K562 (cell line): ENCODE measurements at regions not wholly inside any gene's neighbourhood (a gene's known extent, or its start where the extent isn't known, plus 50 kb on each side); places are given as distances from the start of the nearest gene placed in this dataset.

Experiments used
- ATAC-seq: fragments of 200-7000 bp; cut with Tn5 transposase; 3 replicates; pipeline ENCODE4 v1.9.1; 2020; ENCODE audit warnings: moderate library complexity
- BruUV-seq: library from RNA; stranded (reverse); fragments of 400-500 nt; replicated peaks from 2 replicates; lab custom pipeline; 2021; lab: Mats Ljungman, UMichigan
- CTCF ChIA-PET: fragments of 300-600 bp; formaldehyde crosslinking; extraction: SDS; loops from one replicate; lab custom pipeline; 2021; ENCODE audit warnings: low intra/inter-chr PET ratio; lab: Yijun Ruan, JAX
- POLR2A ChIA-PET: fragments of 300-600, 350-650 bp; sonication (Branson Sonifier 250); formaldehyde crosslinking; extraction: SDS; loops from one replicate; lab custom pipeline; 2021; ENCODE audit warnings: antibody characterized with exemption, inconsistent platforms; lab: Yijun Ruan, JAX
- DNase-seq, 4 experiments: peaks; one replicate each; pipeline versions ENCODE4 v3.0.0 to v3.0.0-alpha.2; 2011 to 2018; ENCODE audit warnings: low spot score in 3 of 4, mixed read lengths in 3 of 4; ENCODE audit errors: extremely low read depth in 1 of 4
- FAIRE-seq: peaks from 2 replicates; lab custom pipeline; 2011; peaks lifted over from hg19 to GRCh38; lab: Jason Lieb, UNC
- H2AFZ ChIP-seq: 2 replicates; pipeline ENCODE4 v1.6.0; 2011; ENCODE audit warnings: low read depth, low read length, control low read depth, inconsistent platforms
- H3K27ac ChIP-seq: fragments of 200-600 bp; 3 replicates; pipeline ENCODE4 v1.8.0; 2011; ENCODE audit warnings: low read depth, mild to moderate bottlenecking, control low read depth, inconsistent platforms, low read length, moderate library complexity, mixed read lengths; ENCODE audit errors: extremely low read depth
- H3K27me3 ChIP-seq, 2 experiments: fragments of 300-600 bp in 1 of 2; 2 replicates in 1 of 2; 3 replicates in 1 of 2; pipeline versions ENCODE4 v1.6.0 to v1.8.0; 2011; ENCODE audit warnings: inconsistent platforms in 2 of 2, low read length in 2 of 2, mild to moderate bottlenecking in 1 of 2, mixed read lengths in 1 of 2, moderate library complexity in 1 of 2; ENCODE audit not compliant: control insufficient read depth in 2 of 2, insufficient read depth in 2 of 2
- H3K36me3 ChIP-seq: fragments of 300-600 bp; 3 replicates; pipeline ENCODE4 v1.8.0; 2011; ENCODE audit warnings: mild to moderate bottlenecking, low read length, inconsistent platforms; ENCODE audit not compliant: control insufficient read depth, insufficient read depth
- H3K4me1 ChIP-seq, 2 experiments: fragments of 200-600 bp in 1 of 2; replicated peaks in 1 of 2; 2 replicates in 1 of 2; 3 replicates in 1 of 2; pipeline versions ENCODE4 v1.5.1 to v1.8.0; 2011; ENCODE audit warnings: inconsistent platforms in 2 of 2, low read length in 2 of 2, mild to moderate bottlenecking in 1 of 2, mixed read lengths in 1 of 2, moderate library complexity in 1 of 2; ENCODE audit not compliant: control insufficient read depth in 2 of 2, insufficient read depth in 2 of 2
- H3K4me2 ChIP-seq: 2 replicates; pipeline ENCODE4 v1.6.1; 2011; ENCODE audit warnings: low read length, control low read depth, inconsistent platforms, mixed read lengths; ENCODE audit not compliant: insufficient read depth
- H3K4me3 ChIP-seq: fragments of 200-600 bp; sonication (generic), shearing (Covaris generic); 2 replicates; pipeline ENCODE4 v1.5.1; 2016; ENCODE audit warnings: control low read depth, inconsistent platforms
- H3K79me2 ChIP-seq: fragments of 200-600 bp; 3 replicates; pipeline ENCODE4 v1.8.0; 2011; ENCODE audit warnings: low read length, inconsistent platforms; ENCODE audit not compliant: control insufficient read depth, insufficient read depth
- H3K9ac ChIP-seq, 2 experiments: 2 replicates each; pipeline versions ENCODE4 v1.6.0 to v1.6.1; 2011; ENCODE audit warnings: low read depth in 2 of 2, low read length in 2 of 2, control low read depth in 1 of 2, inconsistent platforms in 1 of 2, mild to moderate bottlenecking in 1 of 2, mixed read lengths in 1 of 2; ENCODE audit not compliant: insufficient read depth in 1 of 2
- H3K9me1 ChIP-seq: one replicate; pipeline ENCODE4 v1.6.0; 2011; ENCODE audit warnings: inconsistent platforms, mild to moderate bottlenecking, low read length, moderate library complexity; ENCODE audit not compliant: control insufficient read depth, insufficient read depth
- H3K9me3 ChIP-seq: replicated peaks from 2 replicates; pipeline ENCODE4 v1.5.1; 2011; ENCODE audit warnings: low read depth, low read length, inconsistent platforms; ENCODE audit not compliant: control insufficient read depth, insufficient read depth
- H4K20me1 ChIP-seq: replicated peaks from 2 replicates; pipeline ENCODE4 v1.6.1; 2011; ENCODE audit warnings: low read length, inconsistent platforms, mixed read lengths; ENCODE audit not compliant: control insufficient read depth, insufficient read depth
- BCL6 ChIP-seq: fragments of 250-450 bp; sonication (Bioruptor Pico); IDR thresholded peaks from 2 replicates; pipeline ENCODE4 v1.4.0; 2020
- CBFA2T3 ChIP-seq: fragments of 450-650 bp; IDR thresholded peaks from 2 replicates; pipeline ENCODE4 v1.6.1; 2017
- CEBPG ChIP-seq, 3 experiments: fragments of 200-800 bp in 1 of 3; sonication (Bioruptor generic) in 1 of 3; sonication (generic) in 1 of 3; formaldehyde crosslinking in 1 of 3; IDR thresholded peaks in 2 of 3; conservative IDR thresholded peaks in 1 of 3; 2 replicates each; pipeline versions ENCODE4 v1.6.1 to v1.8.0; 2016 to 2022; ENCODE audit warnings: missing compliant biosample characterization in 2 of 3, missing genetic modification characterization in 2 of 3, mild to moderate bottlenecking in 1 of 3, missing genetic modification reagents in 1 of 3
- CTCF ChIP-seq, 3 experiments: IDR thresholded peaks in 2 of 3; conservative IDR thresholded peaks in 1 of 3; 2 replicates each; pipeline ENCODE4 v1.5.1; 2011 to 2012; ENCODE audit warnings: low read length in 3 of 3, mild to moderate bottlenecking in 3 of 3, control low read depth in 2 of 3, improper control_type of control experiment in 1 of 3, inconsistent platforms in 1 of 3, low read depth in 1 of 3, mixed read lengths in 1 of 3, moderate library complexity in 1 of 3; ENCODE audit not compliant: insufficient read depth in 2 of 3
- CXXC5 ChIP-seq: fragments of 250-450 bp; sonication (Bioruptor Pico); IDR thresholded peaks from 2 replicates; pipeline ENCODE4 v1.8.0; 2022; ENCODE audit warnings: inconsistent platforms, mild to moderate bottlenecking, moderate library complexity
- ETV5 ChIP-seq: sonication (generic); formaldehyde crosslinking; IDR thresholded peaks from 2 replicates; pipeline ENCODE4 v1.4.0; 2020; ENCODE audit warnings: low read depth, mild to moderate bottlenecking, missing genetic modification reagents
- GMEB1 ChIP-seq: fragments of 250-450 bp; sonication (Bioruptor Pico); IDR thresholded peaks from 2 replicates; pipeline ENCODE4 v1.4.0; 2020; ENCODE audit warnings: mild to moderate bottlenecking
- HMG20B ChIP-seq: fragments of 250-450 bp; sonication (Bioruptor Pico); IDR thresholded peaks from 2 replicates; pipeline ENCODE4 v1.5.0; 2021; ENCODE audit warnings: mild to moderate bottlenecking
- L3MBTL2 ChIP-seq: fragments of 450-650 bp; IDR thresholded peaks from 2 replicates; pipeline ENCODE4 v1.6.1; 2016; ENCODE audit warnings: mild to moderate bottlenecking, moderate library complexity
- MTF1 ChIP-seq: fragments of 250-450 bp; sonication (Bioruptor Pico); IDR thresholded peaks from 2 replicates; pipeline ENCODE4 v1.9.0; 2021; ENCODE audit warnings: moderate library complexity, mild to moderate bottlenecking, inconsistent platforms, borderline replicate concordance
- PCBP1 ChIP-seq: fragments of 200-400 bp; formaldehyde crosslinking; IDR thresholded peaks from 2 replicates; pipeline ENCODE4 v1.6.1; 2018; ENCODE audit warnings: mild to moderate bottlenecking, low read depth, low read length; ENCODE audit not compliant: poor library complexity, severe bottlenecking
- PHF8 ChIP-seq: fragments of 200-600 bp; sonication (generic); IDR thresholded peaks from 2 replicates; pipeline ENCODE4 v1.6.1; 2012; ENCODE audit warnings: mixed run types, mild to moderate bottlenecking, inconsistent platforms, low read length, moderate library complexity, borderline replicate concordance
- RBFOX2 ChIP-seq: fragments of 200-400 bp; formaldehyde crosslinking; IDR thresholded peaks from 2 replicates; pipeline ENCODE4 v1.6.1; 2017; ENCODE audit warnings: low read depth, mild to moderate bottlenecking, low read length, moderate library complexity
- RFX1 ChIP-seq: fragments of 450-650 bp; IDR thresholded peaks from 2 replicates; pipeline ENCODE4 v1.6.1; 2016; ENCODE audit warnings: mild to moderate bottlenecking, moderate library complexity
- SREBF2 ChIP-seq: sonication (generic); formaldehyde crosslinking; IDR thresholded peaks from 2 replicates; pipeline ENCODE4 v1.4.0; 2020; ENCODE audit warnings: mild to moderate bottlenecking, missing genetic modification reagents
- TSC22D4 ChIP-seq: fragments of 450-650 bp; IDR thresholded peaks from 2 replicates; pipeline ENCODE4 v1.6.1; 2016; ENCODE audit warnings: missing genetic modification characterization, missing biosample characterization, control low read depth
- USF2 ChIP-seq: sonication (generic); formaldehyde crosslinking; IDR thresholded peaks from 2 replicates; pipeline ENCODE4 v1.5.0; 2020; ENCODE audit warnings: missing genetic modification reagents
- ZFX ChIP-seq: sonication (generic); formaldehyde crosslinking; IDR thresholded peaks from 2 replicates; pipeline ENCODE4 v1.8.0; 2022; ENCODE audit warnings: mild to moderate bottlenecking, missing genetic modification reagents, moderate library complexity
- WGBS: fragments of 100-300 bp; shearing (Covaris generic); methylation state at CpG from one replicate; pipeline ENCODE4 v1.1.6; 2016; ENCODE audit warnings: low coverage, mixed read lengths; ENCODE audit not compliant: insufficient coverage; ENCODE audit errors: missing lambda C conversion rate; 5-methylcytosine and 5-hydroxymethylcytosine counted together
- in situ Hi-C: fragments of 300-500 bp; cut with MboI; formaldehyde crosslinking; loops from 4 replicates; pipeline ENCODE4 v1.15.0; 2018; ENCODE audit warnings: inconsistent platforms, mixed read lengths
- intact Hi-C: fragments of 100-400 bp; cut with micrococcal nuclease; formaldehyde crosslinking; loops from 2 replicates; pipeline ENCODE4 v1.14.2; 2022

GRCh38 chr15:92831655-92832328 is 68.3 kb upstream of the CHD2 start:
- H3K4me3 ChIP-seq: peak overlapping the region; percentile 2; the same call in 1 of the 2 replicates
- ChIA-PET POLR2A (interaction anchor here (0.9 to 6.0 kb wide), 11 partner anchors 8 to 72 kb away, joined by 3 to 58 read pairs (median 8); partner anchors contain the start of gene CHD2), CTCF (no interaction called here)
- BruUV-seq: no TSS peak
- ATAC-seq: peak; percentile 99
- 0% methylated on average over 10 of the region's 10 CpGs for WGBS
- FAIRE-seq: peak; percentile 93
- H3K27me3 ChIP-seq: no peaks in the 10 kb centered on the region
- peaks cover 15 to 22% of the 10 kb centered on the region in 2 experiments for H3K4me1 ChIP-seq
- in situ Hi-C loops (no loop called here), intact Hi-C loops (no loop called here)
- H2AFZ ChIP-seq: peak overlapping the region; percentile 72
- H3K4me2 ChIP-seq: peak overlapping the region; percentile 66
- H3K9me1 ChIP-seq: no peaks in the 10 kb centered on the region
- DNase-seq: peak; percentile 72 to 95 (median 83)
- no peaks in the 10 kb centered on the region for H3K79me2 ChIP-seq
- no peaks in the 10 kb centered on the region for H4K20me1 ChIP-seq
- H3K27ac ChIP-seq: peak overlapping the region; percentile 85
- peak overlapping the region; percentile 69 to 81 for H3K9ac ChIP-seq
- no peaks in the 10 kb centered on the region for H3K9me3 ChIP-seq
- H3K36me3 ChIP-seq: no peaks in the 10 kb centered on the region
- 0 out of 2 replicates have a peak, but pooled peaks have one; percentile 24 for TF ChIP-seq ETV5 (CRISPR knock-in tag)
- no peak for TF ChIP-seq MTF1
- TF ChIP-seq CEBPG (CRISPR knock-in tag; IDR thresholded peaks at IDR 0.05): no peak
- TF ChIP-seq CEBPG (tag; conservative IDR thresholded peaks at IDR 0.05 in 1 of 2, IDR thresholded peaks at IDR 0.05 in 1 of 2): no peak; a peak in 1 of 4 replicates
- TF ChIP-seq SREBF2 (CRISPR knock-in tag): no peak
- TF ChIP-seq ZFX (CRISPR knock-in tag): peak; percentile 91
- TF ChIP-seq PHF8: peak; percentile 41; the same call in 1 of the 2 replicates
- TF ChIP-seq HMG20B (CRISPR knock-in tag): no peak
- 0 out of 6 replicates have a peak, but pooled peaks of 1 of the 3 experiments have one; percentile 23 for TF ChIP-seq CTCF (IDR thresholded peaks at IDR 0.05 in 2 of 3, conservative IDR thresholded peaks at IDR 0.05 in 1 of 3; ENCODE audit: insufficient read depth in 2 of 3, low read depth in 1 of 3, low read length in 3 of 3)
- TF ChIP-seq USF2: no peak
- peak; percentile 48 for TF ChIP-seq CBFA2T3
- no peak for TF ChIP-seq TSC22D4 (tag)
- TF ChIP-seq GMEB1: no peak
- no peak for TF ChIP-seq PCBP1
- peak; percentile 74 for TF ChIP-seq RBFOX2
- no peak for TF ChIP-seq BCL6 (CRISPR knock-in tag)
- TF ChIP-seq RFX1: no peak; the same call in 1 of the 2 replicates
- peak; percentile 91 for TF ChIP-seq L3MBTL2
- TF ChIP-seq CXXC5 (CRISPR knock-in tag): peak; percentile 76
